GM12864 (cell line): ENCODE measurements at regions not wholly inside any gene's neighbourhood (a gene's known extent, or its start where the extent isn't known, plus 50 kb on each side); places are given as distances from the start of the nearest gene placed in this dataset.

Source experiments
- DNase-seq: peaks from one replicate; pipeline ENCODE4 v3.0.0-alpha.2; 2011; ENCODE audit warnings: low read depth
- H3K4me3 ChIP-seq: 2 replicates; pipeline ENCODE4 v1.5.1; 2011; ENCODE audit warnings: mild to moderate bottlenecking, low read depth, low read length, control low read depth
- CTCF ChIP-seq: IDR thresholded peaks from 2 replicates; pipeline ENCODE4 v1.5.1; 2011; ENCODE audit warnings: low read depth, mild to moderate bottlenecking, moderate library complexity, low read length, control low read depth, inconsistent platforms; ENCODE audit errors: missing control alignments

GRCh38 chr1:81585371-81585770 is 215.4 kb upstream of the ADGRL2 start:
- TF ChIP-seq CTCF = no peak
- DNase-seq = no peak
- H3K4me3 ChIP-seq = no peak overlapping the region

- H3K4me3 ChIP-seq = no peak overlapping the region
- TF ChIP-seq CTCF = no peak
Observed at GRCh38 chr1:81584398-81584797, 216.3 kb upstream of the ADGRL2 start.

GRCh38 chr1:81583878-81584277 is 216.9 kb upstream of the ADGRL2 start:
- no peak for DNase-seq
- H3K4me3 ChIP-seq = no peak overlapping the region
- TF ChIP-seq CTCF = no peak

More at GRCh38 chr1:81584398-81584797, 216.3 kb upstream of the ADGRL2 start:
- no peak for DNase-seq

GRCh38 chr1:81582467-81582986 is 218.2 kb upstream of the ADGRL2 start:
- no peak overlapping the region for H3K4me3 ChIP-seq
- TF ChIP-seq CTCF = no peak
- no peak for DNase-seq

GRCh38 chr1:81578867-81579266 is 221.9 kb upstream of the ADGRL2 start:
- no peak for TF ChIP-seq CTCF
- no peak overlapping the region for H3K4me3 ChIP-seq
- no peak for DNase-seq

- DNase-seq = no peak
- no peak for TF ChIP-seq CTCF
- H3K4me3 ChIP-seq = no peak overlapping the region
Observed at GRCh38 chr1:81577004-81577697, 223.6 kb upstream of the ADGRL2 start.

GRCh38 chr1:81574408-81574807 is 226.3 kb upstream of the ADGRL2 start:
- TF ChIP-seq CTCF = no peak
- no peak overlapping the region for H3K4me3 ChIP-seq
- no peak for DNase-seq
